ENCODE measurements at regions not wholly inside any gene's neighbourhood (a gene's known extent, or its start where the extent isn't known, plus 50 kb on each side); places are given as distances from the start of the nearest gene placed in this dataset.

DNA sequence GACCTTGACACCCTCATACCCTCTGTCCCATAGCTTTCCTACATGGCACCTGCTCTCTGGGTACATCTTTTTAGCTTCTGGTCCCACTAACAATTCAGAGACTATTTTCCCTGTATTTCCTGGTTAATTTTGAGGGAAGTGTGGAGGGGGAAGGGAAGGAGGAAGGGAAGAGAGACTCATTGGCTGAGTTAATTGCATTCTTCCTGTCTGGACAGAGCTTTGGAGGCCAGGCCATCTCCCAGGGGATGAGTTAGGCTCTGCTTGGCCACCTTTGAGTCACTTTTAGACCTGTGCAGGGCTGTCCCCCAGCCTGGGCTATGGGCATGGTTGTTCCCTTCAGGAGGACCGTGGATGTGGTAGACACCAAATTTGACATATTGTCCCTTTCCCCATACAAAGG lies 167.9 kb upstream of the PGRMC2 start:
- TF ChIP-seq, protein P1, sequence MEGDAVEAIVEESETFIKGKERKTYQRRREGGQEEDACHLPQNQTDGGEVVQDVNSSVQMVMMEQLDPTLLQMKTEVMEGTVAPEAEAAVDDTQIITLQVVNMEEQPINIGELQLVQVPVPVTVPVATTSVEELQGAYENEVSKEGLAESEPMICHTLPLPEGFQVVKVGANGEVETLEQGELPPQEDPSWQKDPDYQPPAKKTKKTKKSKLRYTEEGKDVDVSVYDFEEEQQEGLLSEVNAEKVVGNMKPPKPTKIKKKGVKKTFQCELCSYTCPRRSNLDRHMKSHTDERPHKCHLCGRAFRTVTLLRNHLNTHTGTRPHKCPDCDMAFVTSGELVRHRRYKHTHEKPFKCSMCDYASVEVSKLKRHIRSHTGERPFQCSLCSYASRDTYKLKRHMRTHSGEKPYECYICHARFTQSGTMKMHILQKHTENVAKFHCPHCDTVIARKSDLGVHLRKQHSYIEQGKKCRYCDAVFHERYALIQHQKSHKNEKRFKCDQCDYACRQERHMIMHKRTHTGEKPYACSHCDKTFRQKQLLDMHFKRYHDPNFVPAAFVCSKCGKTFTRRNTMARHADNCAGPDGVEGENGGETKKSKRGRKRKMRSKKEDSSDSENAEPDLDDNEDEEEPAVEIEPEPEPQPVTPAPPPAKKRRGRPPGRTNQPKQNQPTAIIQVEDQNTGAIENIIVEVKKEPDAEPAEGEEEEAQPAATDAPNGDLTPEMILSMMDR (IDR thresholded peaks at IDR 0.05) = no peak
- TF ChIP-seq POLR2A (IDR thresholded peaks at IDR 0.05) = no peak

Data from heart left ventricle (tissue), 13 donors.